ENCODE measurements at regions not wholly inside any gene's neighbourhood (a gene's known extent, or its start where the extent isn't known, plus 50 kb on each side); places are given as distances from the start of the nearest gene placed in this dataset.
"Not testable (repeated sequence)": the region's sequence is repeated elsewhere in the genome, so short reads cannot be mapped to it uniquely, and the experiment has no call there.

GRCh38 chr1:101465941-101466340, 229.1 kb downstream of the S1PR1 start:
- H3K27ac ChIP-seq (ENCODE audit: low read depth in 2 of 2, low read length in 2 of 2), result no peak overlapping the region
- no peaks in the 10 kb centered on the region for H3K36me3 ChIP-seq (ENCODE audit: control insufficient read depth in 2 of 2, insufficient read depth in 2 of 2, low read length in 2 of 2)
- H3K4me3 ChIP-seq (ENCODE audit: low read length in 2 of 2), result no peak overlapping the region
- H3K9me3 ChIP-seq (ENCODE audit: control insufficient read depth in 2 of 2, low read length in 2 of 2), result no peaks in the 10 kb centered on the region
- H3K27me3 ChIP-seq (ENCODE audit: control insufficient read depth in 2 of 2, insufficient read depth in 2 of 2, low read length in 2 of 2), result no peaks in the 10 kb centered on the region
- H3K9ac ChIP-seq (ENCODE audit: low read depth in 1 of 2, low read length in 2 of 2), result no peak overlapping the region
- H3K4me1 ChIP-seq (ENCODE audit: control insufficient read depth in 2 of 2, insufficient read depth in 2 of 2, low read length in 2 of 2), result no peaks in the 10 kb centered on the region

DNA sequence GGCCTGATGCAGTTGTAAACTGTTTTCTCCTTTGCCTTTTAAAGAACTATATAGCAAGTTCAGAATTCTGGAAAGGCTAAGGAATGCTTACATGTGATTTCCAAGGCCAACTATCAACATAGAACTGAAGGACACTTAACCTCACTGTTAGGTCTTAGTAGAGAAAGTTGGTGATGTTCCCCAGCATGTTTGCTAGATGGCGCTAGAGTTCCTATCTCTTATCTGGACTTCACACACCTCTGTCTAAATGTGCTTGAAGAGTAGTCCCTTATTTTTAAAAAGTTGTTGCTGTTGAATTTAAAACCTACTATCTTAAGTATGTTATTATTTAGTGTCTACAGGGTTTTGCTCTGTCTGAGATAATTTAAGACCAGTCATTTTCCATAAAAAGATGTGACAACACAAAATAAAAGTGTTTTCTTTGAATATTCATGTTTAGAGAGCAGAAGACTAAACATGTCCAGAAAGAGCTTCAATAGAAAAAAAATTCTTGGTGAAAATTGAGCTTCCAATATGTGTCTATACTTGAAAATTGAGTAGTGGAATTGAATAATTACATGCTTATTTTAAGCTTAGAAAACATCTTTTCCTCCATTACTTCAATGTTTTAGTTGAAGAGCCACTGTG, 237.3 kb downstream of the S1PR1 start:
- Histone ChIP-seq H3K4me3 (ENCODE audit: low read length in 2 of 2) (no peak overlapping the region), H3K9me3 (ENCODE audit: control insufficient read depth in 2 of 2, low read length in 2 of 2) (no peaks in the 10 kb centered on the region), H3K27ac (ENCODE audit: low read depth in 2 of 2, low read length in 2 of 2) (no peak overlapping the region)

GRCh38 chr1:101476541-101476940, 239.7 kb downstream of the S1PR1 start:
- Histone ChIP-seq H3K36me3 (ENCODE audit: control insufficient read depth in 2 of 2, insufficient read depth in 2 of 2, low read length in 2 of 2) (no peaks in the 10 kb centered on the region), H3K9me3 (ENCODE audit: control insufficient read depth in 2 of 2, low read length in 2 of 2) (no peaks in the 10 kb centered on the region), H3K9ac (ENCODE audit: low read depth in 1 of 2, low read length in 2 of 2) (no peak overlapping the region), H3K27ac (ENCODE audit: low read depth in 2 of 2, low read length in 2 of 2) (no peak overlapping the region), H3K27me3 (ENCODE audit: control insufficient read depth in 2 of 2, insufficient read depth in 2 of 2, low read length in 2 of 2) (no peaks in the 10 kb centered on the region), H3K4me3 (ENCODE audit: low read length in 2 of 2) (no peak overlapping the region), H3K4me1 (ENCODE audit: control insufficient read depth in 2 of 2, insufficient read depth in 2 of 2, low read length in 2 of 2) (no peaks in the 10 kb centered on the region)

More for the DNA sequence above, 237.3 kb downstream of the S1PR1 start:
- Histone ChIP-seq H3K9ac (ENCODE audit: low read depth in 1 of 2, low read length in 2 of 2) (no peak overlapping the region), H3K4me1 (ENCODE audit: control insufficient read depth in 2 of 2, insufficient read depth in 2 of 2, low read length in 2 of 2) (no peaks in the 10 kb centered on the region), H3K27me3 (ENCODE audit: control insufficient read depth in 2 of 2, insufficient read depth in 2 of 2, low read length in 2 of 2) (no peaks in the 10 kb centered on the region), H3K36me3 (ENCODE audit: control insufficient read depth in 2 of 2, insufficient read depth in 2 of 2, low read length in 2 of 2) (no peaks in the 10 kb centered on the region)

DNA sequence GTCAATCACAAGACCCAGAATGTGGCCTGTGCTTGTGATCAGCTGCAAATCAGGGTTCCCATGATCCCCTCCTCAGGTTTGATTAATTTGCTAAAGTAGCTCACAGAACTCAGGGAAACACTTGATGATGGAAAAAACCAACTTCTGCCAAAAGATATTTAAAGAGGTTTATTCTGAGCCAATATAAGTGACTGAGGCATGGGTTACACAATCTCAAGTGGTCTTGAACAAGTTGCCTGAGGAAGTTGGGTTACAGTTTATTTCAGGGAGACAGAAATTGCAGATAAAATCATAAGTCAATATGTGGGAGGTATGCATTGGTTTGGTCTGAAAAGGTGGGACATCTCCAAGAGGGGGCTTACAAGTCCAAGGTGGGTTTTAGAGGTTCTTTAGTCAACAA, 243.1 kb downstream of the S1PR1 start:
- Histone ChIP-seq H3K9ac (ENCODE audit: low read depth in 1 of 2, low read length in 2 of 2) (no peak overlapping the region), H3K4me1 (ENCODE audit: control insufficient read depth in 2 of 2, insufficient read depth in 2 of 2, low read length in 2 of 2) (no peaks in the 10 kb centered on the region), H3K36me3 (ENCODE audit: control insufficient read depth in 2 of 2, insufficient read depth in 2 of 2, low read length in 2 of 2) (no peaks in the 10 kb centered on the region), H3K27ac (ENCODE audit: low read depth in 2 of 2, low read length in 2 of 2) (no peak overlapping the region), H3K4me3 (ENCODE audit: low read length in 2 of 2) (no peak overlapping the region), H3K27me3 (ENCODE audit: control insufficient read depth in 2 of 2, insufficient read depth in 2 of 2, low read length in 2 of 2) (no peaks in the 10 kb centered on the region), H3K9me3 (ENCODE audit: control insufficient read depth in 2 of 2, low read length in 2 of 2) (no peaks in the 10 kb centered on the region)

- H3K9me3 ChIP-seq (ENCODE audit: control insufficient read depth in 2 of 2, low read length in 2 of 2), result no peaks in the 10 kb centered on the region
- H3K27me3 ChIP-seq (ENCODE audit: control insufficient read depth in 2 of 2, insufficient read depth in 2 of 2, low read length in 2 of 2), result no peaks in the 10 kb centered on the region
- no peaks in the 10 kb centered on the region for H3K36me3 ChIP-seq (ENCODE audit: control insufficient read depth in 2 of 2, insufficient read depth in 2 of 2, low read length in 2 of 2)
- no peak overlapping the region for H3K9ac ChIP-seq (ENCODE audit: low read depth in 1 of 2, low read length in 2 of 2)
- no peak overlapping the region for H3K4me3 ChIP-seq (ENCODE audit: low read length in 2 of 2)
- H3K27ac ChIP-seq (ENCODE audit: low read depth in 2 of 2, low read length in 2 of 2), result no peak overlapping the region
- H3K4me1 ChIP-seq (ENCODE audit: control insufficient read depth in 2 of 2, insufficient read depth in 2 of 2, low read length in 2 of 2), result no peaks in the 10 kb centered on the region
Measured at GRCh38 chr1:101482306-101482705, 245.5 kb downstream of the S1PR1 start.

DNA sequence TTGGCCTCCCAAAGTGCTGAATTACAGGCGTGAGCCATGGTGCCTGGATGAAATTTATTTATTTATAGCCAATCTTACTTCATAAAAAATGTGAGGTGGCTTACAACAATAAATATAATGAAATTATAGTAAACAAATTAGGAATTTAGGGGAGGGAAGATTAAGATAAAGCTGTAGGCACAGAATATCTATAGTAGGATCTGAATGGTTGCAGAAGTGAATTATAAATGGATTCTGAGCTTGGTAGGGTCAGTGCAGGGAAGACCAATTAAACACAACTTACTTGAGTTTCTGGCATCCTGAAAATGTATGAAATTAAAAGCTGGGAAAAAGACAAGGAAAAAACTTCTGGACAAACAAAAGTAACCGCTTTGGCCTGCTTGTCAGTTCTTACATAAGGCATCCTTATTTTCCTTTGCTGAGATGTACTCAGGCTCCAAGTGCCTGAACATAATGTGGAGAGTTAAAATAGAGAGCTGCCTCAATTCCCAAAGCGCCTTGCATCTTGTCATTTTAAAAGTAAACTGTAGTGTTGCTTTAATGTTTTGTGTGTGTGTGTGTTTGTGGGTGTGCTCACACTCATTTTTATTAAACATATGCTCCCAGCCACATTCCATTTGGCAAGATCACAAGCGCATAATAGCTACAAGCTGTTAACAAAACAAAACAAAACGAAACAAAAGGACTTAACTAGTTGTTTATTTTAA, 247.3 kb downstream of the S1PR1 start:
- Histone ChIP-seq H3K4me3 (ENCODE audit: low read length in 2 of 2) (no peak overlapping the region), H3K27me3 (ENCODE audit: control insufficient read depth in 2 of 2, insufficient read depth in 2 of 2, low read length in 2 of 2) (no peaks in the 10 kb centered on the region), H3K27ac (ENCODE audit: low read depth in 2 of 2, low read length in 2 of 2) (no peak overlapping the region), H3K9ac (ENCODE audit: low read depth in 1 of 2, low read length in 2 of 2) (no peak overlapping the region), H3K36me3 (ENCODE audit: control insufficient read depth in 2 of 2, insufficient read depth in 2 of 2, low read length in 2 of 2) (no peaks in the 10 kb centered on the region), H3K9me3 (ENCODE audit: control insufficient read depth in 2 of 2, low read length in 2 of 2) (no peaks in the 10 kb centered on the region), H3K4me1 (ENCODE audit: control insufficient read depth in 2 of 2, insufficient read depth in 2 of 2, low read length in 2 of 2) (no peaks in the 10 kb centered on the region)

DNA sequence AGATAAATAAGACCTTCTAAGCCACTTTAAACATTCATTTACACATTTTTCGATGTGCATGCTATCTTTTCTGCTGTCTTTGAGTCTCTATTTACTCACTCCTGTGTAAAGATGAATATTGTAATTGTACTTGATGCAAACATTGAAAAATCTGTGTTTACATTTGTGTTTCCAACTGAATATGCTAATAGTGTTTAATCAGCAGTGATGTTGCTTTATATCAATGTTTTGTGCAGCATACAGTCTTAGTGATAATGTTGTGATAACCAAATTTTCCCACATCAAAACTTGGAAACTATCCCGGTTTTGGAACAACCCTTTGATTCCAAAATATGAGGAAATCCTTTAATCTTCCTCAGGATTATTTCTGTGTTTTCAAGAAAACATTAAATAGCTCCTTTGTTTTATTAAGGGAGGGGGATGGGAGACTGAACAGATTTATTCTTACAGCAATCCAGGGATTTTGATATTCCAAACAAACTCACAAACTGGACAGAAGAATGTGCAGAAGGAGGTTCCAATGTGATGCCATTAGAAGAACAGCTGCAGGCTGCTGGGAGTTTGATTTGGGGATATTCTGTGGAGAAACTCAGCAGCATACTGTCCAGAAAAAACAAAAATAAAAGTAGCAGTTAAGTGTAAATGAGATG, 248.0 kb downstream of the S1PR1 start:
- H3K27ac ChIP-seq (ENCODE audit: low read depth in 2 of 2, low read length in 2 of 2), result no peak overlapping the region
- no peak overlapping the region for H3K4me3 ChIP-seq (ENCODE audit: low read length in 2 of 2)
- no peaks in the 10 kb centered on the region for H3K27me3 ChIP-seq (ENCODE audit: control insufficient read depth in 2 of 2, insufficient read depth in 2 of 2, low read length in 2 of 2)

GRCh38 chr1:101485712-101486111, 248.9 kb downstream of the S1PR1 start:
- Histone ChIP-seq H3K27ac (ENCODE audit: low read depth in 2 of 2, low read length in 2 of 2) (no peak overlapping the region), H3K9me3 (ENCODE audit: control insufficient read depth in 2 of 2, low read length in 2 of 2) (no peaks in the 10 kb centered on the region), H3K4me1 (ENCODE audit: control insufficient read depth in 2 of 2, insufficient read depth in 2 of 2, low read length in 2 of 2) (no peaks in the 10 kb centered on the region), H3K4me3 (ENCODE audit: low read length in 2 of 2) (no peak overlapping the region), H3K36me3 (ENCODE audit: control insufficient read depth in 2 of 2, insufficient read depth in 2 of 2, low read length in 2 of 2) (no peaks in the 10 kb centered on the region), H3K9ac (ENCODE audit: low read depth in 1 of 2, low read length in 2 of 2) (no peak overlapping the region), H3K27me3 (ENCODE audit: control insufficient read depth in 2 of 2, insufficient read depth in 2 of 2, low read length in 2 of 2) (no peaks in the 10 kb centered on the region)

More for the DNA sequence above, 248.0 kb downstream of the S1PR1 start:
- Histone ChIP-seq H3K9me3 (ENCODE audit: control insufficient read depth in 2 of 2, low read length in 2 of 2) (no peaks in the 10 kb centered on the region), H3K36me3 (ENCODE audit: control insufficient read depth in 2 of 2, insufficient read depth in 2 of 2, low read length in 2 of 2) (no peaks in the 10 kb centered on the region), H3K4me1 (ENCODE audit: control insufficient read depth in 2 of 2, insufficient read depth in 2 of 2, low read length in 2 of 2) (no peaks in the 10 kb centered on the region), H3K9ac (ENCODE audit: low read depth in 1 of 2, low read length in 2 of 2) (no peak overlapping the region)

GRCh38 chr1:101492144-101492543, 255.3 kb downstream of the S1PR1 start:
- not testable (repeated sequence) for H3K27me3 ChIP-seq (ENCODE audit: control insufficient read depth in 2 of 2, insufficient read depth in 2 of 2, low read length in 2 of 2); H3K27ac ChIP-seq (ENCODE audit: low read depth in 2 of 2, low read length in 2 of 2); H3K9ac ChIP-seq (ENCODE audit: low read depth in 1 of 2, low read length in 2 of 2); H3K4me3 ChIP-seq (ENCODE audit: low read length in 2 of 2); H3K36me3 ChIP-seq (ENCODE audit: control insufficient read depth in 2 of 2, insufficient read depth in 2 of 2, low read length in 2 of 2); H3K9me3 ChIP-seq (ENCODE audit: control insufficient read depth in 2 of 2, low read length in 2 of 2); H3K4me1 ChIP-seq (ENCODE audit: control insufficient read depth in 2 of 2, insufficient read depth in 2 of 2, low read length in 2 of 2)

- not testable (repeated sequence) for H3K9me3 ChIP-seq (ENCODE audit: control insufficient read depth in 2 of 2, low read length in 2 of 2); H3K4me1 ChIP-seq (ENCODE audit: control insufficient read depth in 2 of 2, insufficient read depth in 2 of 2, low read length in 2 of 2); H3K9ac ChIP-seq (ENCODE audit: low read depth in 1 of 2, low read length in 2 of 2); H3K27me3 ChIP-seq (ENCODE audit: control insufficient read depth in 2 of 2, insufficient read depth in 2 of 2, low read length in 2 of 2); H3K4me3 ChIP-seq (ENCODE audit: low read length in 2 of 2); H3K27ac ChIP-seq (ENCODE audit: low read depth in 2 of 2, low read length in 2 of 2); H3K36me3 ChIP-seq (ENCODE audit: control insufficient read depth in 2 of 2, insufficient read depth in 2 of 2, low read length in 2 of 2)
Measured at GRCh38 chr1:101493920-101494319, 257.1 kb downstream of the S1PR1 start.
